ENCODE measurements at regions not wholly inside any gene's neighbourhood (a gene's known extent, or its start where the extent isn't known, plus 50 kb on each side); places are given as distances from the start of the nearest gene placed in this dataset.

DNA sequence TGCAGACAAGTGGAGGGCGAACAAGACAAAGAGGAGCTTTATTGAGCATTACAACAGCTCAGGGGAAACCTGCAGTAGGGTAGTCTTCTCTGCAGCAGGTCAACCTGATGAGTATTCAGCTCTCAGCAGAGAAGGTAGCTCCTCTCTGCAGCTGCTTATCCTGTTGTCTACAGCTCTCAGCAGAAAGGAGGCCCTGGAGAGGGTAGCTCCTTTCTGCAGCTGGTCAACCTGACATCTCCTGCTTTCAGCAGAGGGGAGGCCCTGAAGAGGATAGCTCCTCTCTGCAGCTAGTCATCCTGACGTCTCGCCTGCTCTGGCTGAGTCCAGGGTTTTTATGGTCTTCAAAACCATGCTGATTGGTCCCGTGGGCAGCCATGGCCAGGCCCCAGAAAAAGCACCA, 113.6 kb downstream of the CD24 start:
- H3K4me1 ChIP-seq (ENCODE audit: control insufficient read depth in 4 of 4, insufficient read depth in 4 of 4, low read length in 3 of 4), result no peaks in the 10 kb centered on the region
- no peak overlapping the region for H3K4me3 ChIP-seq (ENCODE audit: low read depth in 1 of 3, low read length in 3 of 3)
- H3K27me3 ChIP-seq (ENCODE audit: control insufficient read depth in 4 of 4, insufficient read depth in 4 of 4, low read length in 3 of 4), result no peaks in the 10 kb centered on the region
- no peaks in the 10 kb centered on the region for H3K9me3 ChIP-seq (ENCODE audit: control insufficient read depth in 4 of 4, low read length in 3 of 4)
- H3K9ac ChIP-seq (ENCODE audit: low read depth in 1 of 2, low read length in 2 of 2), result no peak overlapping the region
- no peak for DNase-seq (ENCODE audit: low spot score)
- WGBS, result 96% methylated on average over 4 of the region's 4 CpGs
- no peaks in the 10 kb centered on the region for H3K36me3 ChIP-seq (ENCODE audit: control insufficient read depth in 4 of 4, insufficient read depth in 3 of 4, low read depth in 1 of 4, low read length in 3 of 4)
- no peak overlapping the region for H3K27ac ChIP-seq (ENCODE audit: low read depth in 1 of 2, low read length in 2 of 2)
- TF ChIP-seq JUND (IDR thresholded peaks at IDR 0.05) (no peak), FOXA2 (IDR thresholded peaks at IDR 0.05) (no peak), SP1 (IDR thresholded peaks at IDR 0.05) (no peak), HNF4G (IDR thresholded peaks at IDR 0.05) (no peak), NR2F2 (IDR thresholded peaks at IDR 0.05) (no peak), GABPA (IDR thresholded peaks at IDR 0.05 in 1 of 2, conservative IDR thresholded peaks at IDR 0.05 in 1 of 2) (no peak), YY1 (IDR thresholded peaks at IDR 0.05) (no peak), RAD21 (IDR thresholded peaks at IDR 0.05) (no peak), EGR1 (IDR thresholded peaks at IDR 0.05; ENCODE audit: low read depth in 2 of 2) (no peak)
- TF ChIP-seq, protein P1, sequence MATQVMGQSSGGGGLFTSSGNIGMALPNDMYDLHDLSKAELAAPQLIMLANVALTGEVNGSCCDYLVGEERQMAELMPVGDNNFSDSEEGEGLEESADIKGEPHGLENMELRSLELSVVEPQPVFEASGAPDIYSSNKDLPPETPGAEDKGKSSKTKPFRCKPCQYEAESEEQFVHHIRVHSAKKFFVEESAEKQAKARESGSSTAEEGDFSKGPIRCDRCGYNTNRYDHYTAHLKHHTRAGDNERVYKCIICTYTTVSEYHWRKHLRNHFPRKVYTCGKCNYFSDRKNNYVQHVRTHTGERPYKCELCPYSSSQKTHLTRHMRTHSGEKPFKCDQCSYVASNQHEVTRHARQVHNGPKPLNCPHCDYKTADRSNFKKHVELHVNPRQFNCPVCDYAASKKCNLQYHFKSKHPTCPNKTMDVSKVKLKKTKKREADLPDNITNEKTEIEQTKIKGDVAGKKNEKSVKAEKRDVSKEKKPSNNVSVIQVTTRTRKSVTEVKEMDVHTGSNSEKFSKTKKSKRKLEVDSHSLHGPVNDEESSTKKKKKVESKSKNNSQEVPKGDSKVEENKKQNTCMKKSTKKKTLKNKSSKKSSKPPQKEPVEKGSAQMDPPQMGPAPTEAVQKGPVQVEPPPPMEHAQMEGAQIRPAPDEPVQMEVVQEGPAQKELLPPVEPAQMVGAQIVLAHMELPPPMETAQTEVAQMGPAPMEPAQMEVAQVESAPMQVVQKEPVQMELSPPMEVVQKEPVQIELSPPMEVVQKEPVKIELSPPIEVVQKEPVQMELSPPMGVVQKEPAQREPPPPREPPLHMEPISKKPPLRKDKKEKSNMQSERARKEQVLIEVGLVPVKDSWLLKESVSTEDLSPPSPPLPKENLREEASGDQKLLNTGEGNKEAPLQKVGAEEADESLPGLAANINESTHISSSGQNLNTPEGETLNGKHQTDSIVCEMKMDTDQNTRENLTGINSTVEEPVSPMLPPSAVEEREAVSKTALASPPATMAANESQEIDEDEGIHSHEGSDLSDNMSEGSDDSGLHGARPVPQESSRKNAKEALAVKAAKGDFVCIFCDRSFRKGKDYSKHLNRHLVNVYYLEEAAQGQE (IDR thresholded peaks at IDR 0.05), result no peak
- TF ChIP-seq, protein P2, sequence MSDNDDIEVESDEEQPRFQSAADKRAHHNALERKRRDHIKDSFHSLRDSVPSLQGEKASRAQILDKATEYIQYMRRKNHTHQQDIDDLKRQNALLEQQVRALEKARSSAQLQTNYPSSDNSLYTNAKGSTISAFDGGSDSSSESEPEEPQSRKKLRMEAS (IDR thresholded peaks at IDR 0.05), result no peak
- TF ChIP-seq, protein P3, sequence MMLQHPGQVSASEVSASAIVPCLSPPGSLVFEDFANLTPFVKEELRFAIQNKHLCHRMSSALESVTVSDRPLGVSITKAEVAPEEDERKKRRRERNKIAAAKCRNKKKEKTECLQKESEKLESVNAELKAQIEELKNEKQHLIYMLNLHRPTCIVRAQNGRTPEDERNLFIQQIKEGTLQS (IDR thresholded peaks at IDR 0.05), result no peak
- TF ChIP-seq, protein P4, sequence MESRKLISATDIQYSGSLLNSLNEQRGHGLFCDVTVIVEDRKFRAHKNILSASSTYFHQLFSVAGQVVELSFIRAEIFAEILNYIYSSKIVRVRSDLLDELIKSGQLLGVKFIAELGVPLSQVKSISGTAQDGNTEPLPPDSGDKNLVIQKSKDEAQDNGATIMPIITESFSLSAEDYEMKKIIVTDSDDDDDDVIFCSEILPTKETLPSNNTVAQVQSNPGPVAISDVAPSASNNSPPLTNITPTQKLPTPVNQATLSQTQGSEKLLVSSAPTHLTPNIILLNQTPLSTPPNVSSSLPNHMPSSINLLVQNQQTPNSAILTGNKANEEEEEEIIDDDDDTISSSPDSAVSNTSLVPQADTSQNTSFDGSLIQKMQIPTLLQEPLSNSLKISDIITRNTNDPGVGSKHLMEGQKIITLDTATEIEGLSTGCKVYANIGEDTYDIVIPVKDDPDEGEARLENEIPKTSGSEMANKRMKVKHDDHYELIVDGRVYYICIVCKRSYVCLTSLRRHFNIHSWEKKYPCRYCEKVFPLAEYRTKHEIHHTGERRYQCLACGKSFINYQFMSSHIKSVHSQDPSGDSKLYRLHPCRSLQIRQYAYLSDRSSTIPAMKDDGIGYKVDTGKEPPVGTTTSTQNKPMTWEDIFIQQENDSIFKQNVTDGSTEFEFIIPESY (IDR thresholded peaks at IDR 0.05), result no peak

DNA sequence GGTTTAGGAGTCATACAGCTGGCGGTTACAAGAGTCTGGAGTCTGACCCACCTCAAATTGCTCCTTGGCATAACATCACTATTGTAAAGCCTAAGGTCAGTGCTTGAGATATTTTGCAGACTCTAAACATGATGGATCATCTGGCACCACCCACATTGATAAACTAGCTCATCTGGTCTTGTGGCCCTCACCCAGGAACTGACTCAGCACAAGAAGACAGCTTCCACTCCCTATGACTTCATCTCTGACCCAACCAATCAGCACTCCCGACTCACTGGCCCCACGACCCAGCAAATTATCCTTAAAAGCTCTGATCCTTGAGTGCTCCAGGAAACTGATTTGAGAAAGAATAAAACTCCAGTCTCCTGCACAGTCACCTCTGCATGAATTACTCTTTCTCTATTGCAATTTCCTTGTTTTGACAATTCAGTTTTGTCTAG, 115.9 kb downstream of the CD24 start:
- no peaks in the 10 kb centered on the region for H3K4me1 ChIP-seq (ENCODE audit: control insufficient read depth in 4 of 4, insufficient read depth in 4 of 4, low read length in 3 of 4)
- WGBS, result 74% methylated on average over 3 of the region's 3 CpGs

More for the DNA sequence above, 115.9 kb downstream of the CD24 start:
- Histone ChIP-seq H3K9ac (ENCODE audit: low read depth in 1 of 2, low read length in 2 of 2) (no peak overlapping the region), H3K4me3 (ENCODE audit: low read depth in 1 of 3, low read length in 3 of 3) (no peak overlapping the region), H3K27me3 (ENCODE audit: control insufficient read depth in 4 of 4, insufficient read depth in 4 of 4, low read length in 3 of 4) (no peaks in the 10 kb centered on the region), H3K9me3 (ENCODE audit: control insufficient read depth in 4 of 4, low read length in 3 of 4) (no peaks in the 10 kb centered on the region), H3K27ac (ENCODE audit: low read depth in 1 of 2, low read length in 2 of 2) (no peak overlapping the region), H3K36me3 (ENCODE audit: control insufficient read depth in 4 of 4, insufficient read depth in 3 of 4, low read depth in 1 of 4, low read length in 3 of 4) (no peaks in the 10 kb centered on the region)
- DNase-seq (ENCODE audit: low spot score), result no peak
- TF ChIP-seq JUND (IDR thresholded peaks at IDR 0.05), result no peak
- TF ChIP-seq HNF4A (conservative IDR thresholded peaks at IDR 0.05), result no peak
- TF ChIP-seq, protein P1 (IDR thresholded peaks at IDR 0.05), result no peak
- no peak for TF ChIP-seq FOXA2 (IDR thresholded peaks at IDR 0.05)
- TF ChIP-seq FOXA1 (IDR thresholded peaks at IDR 0.05), result no peak
- no peak for TF ChIP-seq NR2F2 (IDR thresholded peaks at IDR 0.05)
- TF ChIP-seq, protein P5, sequence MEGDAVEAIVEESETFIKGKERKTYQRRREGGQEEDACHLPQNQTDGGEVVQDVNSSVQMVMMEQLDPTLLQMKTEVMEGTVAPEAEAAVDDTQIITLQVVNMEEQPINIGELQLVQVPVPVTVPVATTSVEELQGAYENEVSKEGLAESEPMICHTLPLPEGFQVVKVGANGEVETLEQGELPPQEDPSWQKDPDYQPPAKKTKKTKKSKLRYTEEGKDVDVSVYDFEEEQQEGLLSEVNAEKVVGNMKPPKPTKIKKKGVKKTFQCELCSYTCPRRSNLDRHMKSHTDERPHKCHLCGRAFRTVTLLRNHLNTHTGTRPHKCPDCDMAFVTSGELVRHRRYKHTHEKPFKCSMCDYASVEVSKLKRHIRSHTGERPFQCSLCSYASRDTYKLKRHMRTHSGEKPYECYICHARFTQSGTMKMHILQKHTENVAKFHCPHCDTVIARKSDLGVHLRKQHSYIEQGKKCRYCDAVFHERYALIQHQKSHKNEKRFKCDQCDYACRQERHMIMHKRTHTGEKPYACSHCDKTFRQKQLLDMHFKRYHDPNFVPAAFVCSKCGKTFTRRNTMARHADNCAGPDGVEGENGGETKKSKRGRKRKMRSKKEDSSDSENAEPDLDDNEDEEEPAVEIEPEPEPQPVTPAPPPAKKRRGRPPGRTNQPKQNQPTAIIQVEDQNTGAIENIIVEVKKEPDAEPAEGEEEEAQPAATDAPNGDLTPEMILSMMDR (IDR thresholded peaks at IDR 0.05; ENCODE audit: low read depth, low read length, missing input control), result no peak
- no peak for TF ChIP-seq HNF4G (IDR thresholded peaks at IDR 0.05)
- TF ChIP-seq, protein P4 (IDR thresholded peaks at IDR 0.05), result no peak
- TF ChIP-seq EGR1 (IDR thresholded peaks at IDR 0.05; ENCODE audit: low read depth in 2 of 2), result no peak
